ENCODE measurements at regions not wholly inside any gene's neighbourhood (a gene's known extent, or its start where the extent isn't known, plus 50 kb on each side); places are given as distances from the start of the nearest gene placed in this dataset.

- TF ChIP-seq EGR1 (IDR thresholded peaks at IDR 0.05) (no peak), TCF12 (IDR thresholded peaks at IDR 0.05; ENCODE audit: low read depth) (no peak), TAF1 (IDR thresholded peaks at IDR 0.05; ENCODE audit: low read depth) (no peak), CREB1 (IDR thresholded peaks at IDR 0.05; ENCODE audit: low read depth) (no peak), RAD21 (IDR thresholded peaks at IDR 0.05; ENCODE audit: low read depth) (no peak), REST (IDR thresholded peaks at IDR 0.05; ENCODE audit: low read depth) (no peak), MAX (IDR thresholded peaks at IDR 0.05) (no peak), CEBPB (IDR thresholded peaks at IDR 0.05) (no peak), FOXM1 (IDR thresholded peaks at IDR 0.05; ENCODE audit: borderline replicate concordance, low read depth) (no peak), EP300 (IDR thresholded peaks at IDR 0.05; ENCODE audit: borderline replicate concordance) (no peak)
Observed at GRCh38 chr16:25606069-25606468, 85.7 kb upstream of the HS3ST4 start.
